Keratinocyte (primary cell): ENCODE measurements at regions not wholly inside any gene's neighbourhood (a gene's known extent, or its start where the extent isn't known, plus 50 kb on each side); places are given as distances from the start of the nearest gene placed in this dataset.

Source experiments
- DNase-seq: peaks from one replicate; pipeline ENCODE4 v3.0.0-alpha.2; 2011; ENCODE audit warnings: low read depth, missing footprints, low spot score
- FAIRE-seq: peaks from 2 replicates; lab custom pipeline; 2011; peaks lifted over from hg19 to GRCh38; lab: Jason Lieb, UNC
- H2AFZ ChIP-seq: 2 replicates; pipeline ENCODE4 v1.6.0; 2012; ENCODE audit warnings: low read length, control low read depth, inconsistent platforms; ENCODE audit not compliant: control insufficient read depth
- H3K27ac ChIP-seq: 2 replicates; pipeline ENCODE4 v1.5.1; 2011; ENCODE audit warnings: low read length; ENCODE audit not compliant: control insufficient read depth, insufficient read depth
- H3K27me3 ChIP-seq: 3 replicates; pipeline ENCODE4 v1.6.0; 2011; ENCODE audit warnings: low read length; ENCODE audit not compliant: control insufficient read depth, insufficient read depth; ENCODE audit errors: extremely low read depth
- H3K36me3 ChIP-seq, 2 experiments: 2 replicates in 1 of 2; 3 replicates in 1 of 2; pipeline ENCODE4 v1.5.1; 2011; ENCODE audit warnings: low read length in 2 of 2, mild to moderate bottlenecking in 1 of 2; ENCODE audit not compliant: control insufficient read depth in 2 of 2, insufficient read depth in 2 of 2; ENCODE audit errors: extremely low read depth in 1 of 2
- H3K4me1 ChIP-seq: 3 replicates; pipeline ENCODE4 v1.5.1; 2011; ENCODE audit warnings: low read length; ENCODE audit not compliant: control insufficient read depth, insufficient read depth; ENCODE audit errors: extremely low read depth
- H3K4me2 ChIP-seq: 3 replicates; pipeline ENCODE4 v1.6.0; 2011; ENCODE audit warnings: low read depth, low read length; ENCODE audit not compliant: control insufficient read depth, insufficient read depth; ENCODE audit errors: extremely low read depth
- H3K4me3 ChIP-seq, 3 experiments: fragments of 200-600 bp in 1 of 3; sonication (generic) in 1 of 3; 2 replicates in 2 of 3; 3 replicates in 1 of 3; pipeline ENCODE4 v1.5.1; 2011 to 2016; ENCODE audit warnings: low read length in 3 of 3, mild to moderate bottlenecking in 3 of 3, control low read depth in 2 of 3, inconsistent platforms in 1 of 3, low read depth in 1 of 3, mixed read lengths in 1 of 3, mixed run types in 1 of 3, moderate library complexity in 1 of 3; ENCODE audit not compliant: control insufficient read depth in 2 of 3, insufficient read depth in 2 of 3; ENCODE audit errors: extremely low read depth in 1 of 3
- H3K79me2 ChIP-seq: 2 replicates; pipeline ENCODE4 v1.6.0; 2012; ENCODE audit warnings: low read length; ENCODE audit not compliant: control insufficient read depth, insufficient read depth
- H3K9ac ChIP-seq: 3 replicates; pipeline ENCODE4 v1.6.0; 2011; ENCODE audit warnings: low read length; ENCODE audit not compliant: control insufficient read depth, insufficient read depth; ENCODE audit errors: extremely low read depth
- H3K9me1 ChIP-seq: 3 replicates; pipeline ENCODE4 v1.6.0; 2011; ENCODE audit warnings: low read length; ENCODE audit not compliant: control insufficient read depth, insufficient read depth; ENCODE audit errors: extremely low read depth
- H3K9me3 ChIP-seq: 2 replicates; pipeline ENCODE4 v1.5.1; 2012; ENCODE audit warnings: low read depth, low read length; ENCODE audit not compliant: control insufficient read depth
- H4K20me1 ChIP-seq: 3 replicates; pipeline ENCODE4 v1.6.0; 2011; ENCODE audit warnings: low read length; ENCODE audit not compliant: control insufficient read depth, insufficient read depth; ENCODE audit errors: extremely low read depth
- CTCF ChIP-seq, 3 experiments: IDR thresholded peaks in 1 of 3; conservative IDR thresholded peaks in 1 of 3; optimal IDR thresholded peaks in 1 of 3; 2 replicates in 2 of 3; 3 replicates in 1 of 3; pipeline versions ENCODE3 to v1.5.1; 2011; ENCODE audit warnings: low read length in 3 of 3, mild to moderate bottlenecking in 3 of 3, moderate library complexity in 2 of 3, control low read depth in 1 of 3, inconsistent platforms in 1 of 3; ENCODE audit not compliant: insufficient read depth in 2 of 3; ENCODE audit errors: extremely low read depth in 1 of 3
- EZH2 ChIP-seq: IDR thresholded peaks from one replicate; pipeline ENCODE4 v1.6.1; 2012; ENCODE audit warnings: inconsistent platforms, mild to moderate bottlenecking, low read length, moderate library complexity
- dilution Hi-C: fragments of 300-500 bp; cut with MboI; formaldehyde crosslinking; loops from one replicate; pipeline ENCODE4 v1.7.0; 2020; ENCODE audit warnings: low sequenced_read_pairs; ENCODE audit not compliant: extremely low pct_ligation_motif_present

GRCh38 chr15:45855210-45855906 is 220.5 kb downstream of the SQOR start:
- peaks cover 35% of the 10 kb centered on the region for H3K4me1 ChIP-seq
- dilution Hi-C loops: no loop called here
- FAIRE-seq (peak; percentile 67), DNase-seq (no peak)
- no peaks in the 10 kb centered on the region for H3K79me2 ChIP-seq
- peak overlapping the region; percentile 68 for H3K27ac ChIP-seq
- H2AFZ ChIP-seq: peak overlapping the region; percentile 69
- H3K9ac ChIP-seq: peak overlapping the region; percentile 10
- H4K20me1 ChIP-seq: no peaks in the 10 kb centered on the region
- H3K9me3 ChIP-seq: no peaks in the 10 kb centered on the region
- no peaks in the 10 kb centered on the region for H3K9me1 ChIP-seq
- TF ChIP-seq EZH2 (no peak), CTCF (optimal IDR thresholded peaks at IDR 0.05 in 1 of 3, IDR thresholded peaks at IDR 0.05 in 1 of 3, conservative IDR thresholded peaks at IDR 0.05 in 1 of 3; ENCODE audit: extremely low read depth in 1 of 3, insufficient read depth in 2 of 3, low read length in 3 of 3) (peak in 2 of 3 experiments; percentile 19 to 50)
- H3K27me3 ChIP-seq: no peaks in the 10 kb centered on the region
- peak overlapping the region; percentile 80 for H3K4me2 ChIP-seq
- H3K4me3 ChIP-seq: peak overlapping the region in 2 of 3 experiments; percentile 34 to 41
- no peaks in the 10 kb centered on the region for H3K36me3 ChIP-seq

- Histone ChIP-seq H3K4me2 (peak overlapping the region; percentile 80), H3K27me3 (no peaks in the 10 kb centered on the region), H3K9me1 (no peaks in the 10 kb centered on the region), H2AFZ (peak overlapping the region; percentile 69), H3K9ac (peak overlapping the region; percentile 10), H4K20me1 (no peaks in the 10 kb centered on the region), H3K4me1 (peaks cover 35% of the 10 kb centered on the region), H3K36me3 (no peaks in the 10 kb centered on the region), H3K79me2 (no peaks in the 10 kb centered on the region), H3K27ac (peak overlapping the region; percentile 68), H3K4me3 (peak overlapping the region in 2 of 3 experiments; percentile 34 to 41), H3K9me3 (no peaks in the 10 kb centered on the region)
- FAIRE-seq: peak; percentile 83
- TF ChIP-seq CTCF (optimal IDR thresholded peaks at IDR 0.05 in 1 of 3, IDR thresholded peaks at IDR 0.05 in 1 of 3, conservative IDR thresholded peaks at IDR 0.05 in 1 of 3; ENCODE audit: extremely low read depth in 1 of 3, insufficient read depth in 2 of 3, low read length in 3 of 3) (no peak), EZH2 (no peak)
- dilution Hi-C loops: no loop called here
- peak; percentile 67 for DNase-seq
These were observed 221.2 kb downstream of the SQOR start for GRCh38 chr15:45855907-45856579.
